NB4 (cell line): ENCODE measurements at regions not wholly inside any gene's neighbourhood (a gene's known extent, or its start where the extent isn't known, plus 50 kb on each side); places are given as distances from the start of the nearest gene placed in this dataset.

Source experiments
- MYC ChIP-seq: IDR thresholded peaks from 2 replicates; pipeline ENCODE4 v1.6.1; 2011; ENCODE audit warnings: low read depth, low read length
- POLR2A ChIP-seq: IDR thresholded peaks from 2 replicates; pipeline ENCODE4 v1.6.1; 2011; ENCODE audit warnings: mild to moderate bottlenecking; ENCODE audit not compliant: insufficient read length; ENCODE audit errors: extremely low read depth
- TF ChIP-seq, protein P1 (sequence below): IDR thresholded peaks from one replicate; pipeline ENCODE4 v1.5.1; 2012; ENCODE audit warnings: low read depth, low read length
- TF ChIP-seq, protein P2 (sequence below): IDR thresholded peaks from 2 replicates; pipeline ENCODE4 v1.6.1; 2011; ENCODE audit warnings: low read depth, low read length

DNA sequence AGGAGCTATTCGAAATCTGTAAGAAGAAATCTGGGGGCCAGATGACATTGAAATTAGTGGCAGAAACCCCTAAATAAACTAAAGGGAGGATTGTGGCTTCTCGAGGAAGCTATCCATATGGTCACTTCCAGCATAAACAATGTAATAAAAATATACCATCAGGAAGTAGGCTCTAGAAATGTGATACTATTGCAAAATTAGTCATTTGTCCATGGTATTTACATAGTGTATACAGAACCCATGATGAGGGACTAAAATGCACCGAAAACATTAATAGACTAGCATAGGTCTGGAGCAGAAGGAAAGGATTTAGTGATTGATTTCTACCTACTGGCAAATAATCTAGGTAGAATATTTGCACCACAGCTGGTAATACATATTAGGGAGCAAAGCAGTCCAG is 1344.0 kb downstream of the FSTL5 start:
- TF ChIP-seq, protein P1, sequence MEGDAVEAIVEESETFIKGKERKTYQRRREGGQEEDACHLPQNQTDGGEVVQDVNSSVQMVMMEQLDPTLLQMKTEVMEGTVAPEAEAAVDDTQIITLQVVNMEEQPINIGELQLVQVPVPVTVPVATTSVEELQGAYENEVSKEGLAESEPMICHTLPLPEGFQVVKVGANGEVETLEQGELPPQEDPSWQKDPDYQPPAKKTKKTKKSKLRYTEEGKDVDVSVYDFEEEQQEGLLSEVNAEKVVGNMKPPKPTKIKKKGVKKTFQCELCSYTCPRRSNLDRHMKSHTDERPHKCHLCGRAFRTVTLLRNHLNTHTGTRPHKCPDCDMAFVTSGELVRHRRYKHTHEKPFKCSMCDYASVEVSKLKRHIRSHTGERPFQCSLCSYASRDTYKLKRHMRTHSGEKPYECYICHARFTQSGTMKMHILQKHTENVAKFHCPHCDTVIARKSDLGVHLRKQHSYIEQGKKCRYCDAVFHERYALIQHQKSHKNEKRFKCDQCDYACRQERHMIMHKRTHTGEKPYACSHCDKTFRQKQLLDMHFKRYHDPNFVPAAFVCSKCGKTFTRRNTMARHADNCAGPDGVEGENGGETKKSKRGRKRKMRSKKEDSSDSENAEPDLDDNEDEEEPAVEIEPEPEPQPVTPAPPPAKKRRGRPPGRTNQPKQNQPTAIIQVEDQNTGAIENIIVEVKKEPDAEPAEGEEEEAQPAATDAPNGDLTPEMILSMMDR = no peak
- no peak for TF ChIP-seq POLR2A
- TF ChIP-seq, protein P2, sequence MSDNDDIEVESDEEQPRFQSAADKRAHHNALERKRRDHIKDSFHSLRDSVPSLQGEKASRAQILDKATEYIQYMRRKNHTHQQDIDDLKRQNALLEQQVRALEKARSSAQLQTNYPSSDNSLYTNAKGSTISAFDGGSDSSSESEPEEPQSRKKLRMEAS = no peak
- no peak for TF ChIP-seq MYC
